IgD-negative memory B cell (primary cell): ENCODE measurements at regions not wholly inside any gene's neighbourhood (a gene's known extent, or its start where the extent isn't known, plus 50 kb on each side); places are given as distances from the start of the nearest gene placed in this dataset.
"Not testable (repeated sequence)": the region's sequence is repeated elsewhere in the genome, so short reads cannot be mapped to it uniquely, and the experiment has no call there.

Experiments
- H3K27ac Mint-ChIP-seq, 3 donors: one replicate each; pipeline ENCODE4 v1.8.0; 2020 to 2022; ENCODE audit warnings: mild to moderate bottlenecking in 3 of 3, mixed read lengths in 3 of 3, moderate library complexity in 1 of 3
- H3K27me3 Mint-ChIP-seq: one replicate; pipeline ENCODE4 v1.8.0; 2021; ENCODE audit warnings: mixed read lengths
- H3K36me3 Mint-ChIP-seq: one replicate; pipeline ENCODE4 v1.8.0; 2020; ENCODE audit warnings: mild to moderate bottlenecking, mixed read lengths
- H3K4me1 Mint-ChIP-seq, 3 donors: one replicate each; pipeline ENCODE4 v1.8.0; 2020 to 2022; ENCODE audit warnings: mixed read lengths in 3 of 3, mild to moderate bottlenecking in 1 of 3
- H3K4me3 Mint-ChIP-seq, 4 donors: one replicate each; pipeline ENCODE4 v1.8.0; 2020 to 2022; ENCODE audit warnings: mild to moderate bottlenecking in 4 of 4, mixed read lengths in 4 of 4, moderate library complexity in 3 of 4
- H3K9me3 Mint-ChIP-seq, 3 donors: one replicate each; pipeline ENCODE4 v1.8.0; 2020 to 2021; ENCODE audit warnings: mixed read lengths in 3 of 3, mild to moderate bottlenecking in 1 of 3

DNA sequence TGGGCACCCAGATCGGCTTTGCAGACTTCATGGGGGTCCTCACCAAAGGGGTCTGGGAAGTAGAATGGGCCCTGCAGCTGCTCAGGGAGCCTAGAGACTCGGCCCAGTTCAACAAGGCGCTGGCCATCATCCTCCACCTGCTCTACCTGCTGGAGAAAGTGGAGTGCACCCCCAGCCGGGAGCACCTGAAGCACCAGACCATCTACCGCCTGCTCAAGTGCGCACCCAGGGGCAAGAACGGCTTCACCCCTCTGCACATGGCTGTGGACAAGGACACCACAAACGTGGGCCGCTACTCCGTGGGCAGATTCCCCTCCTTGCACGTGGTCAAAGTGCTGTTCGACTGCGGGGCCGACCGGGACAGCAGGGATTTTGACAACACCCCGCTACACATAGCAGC, 515.0 kb downstream of the TUBA3C start:
- not testable (repeated sequence) for H3K27ac Mint-ChIP-seq, H3K27me3 Mint-ChIP-seq, H3K4me1 Mint-ChIP-seq, H3K9me3 Mint-ChIP-seq, H3K36me3 Mint-ChIP-seq
- peak overlapping the region in 1 of 4 donors; percentile 54 for H3K4me3 Mint-ChIP-seq

DNA sequence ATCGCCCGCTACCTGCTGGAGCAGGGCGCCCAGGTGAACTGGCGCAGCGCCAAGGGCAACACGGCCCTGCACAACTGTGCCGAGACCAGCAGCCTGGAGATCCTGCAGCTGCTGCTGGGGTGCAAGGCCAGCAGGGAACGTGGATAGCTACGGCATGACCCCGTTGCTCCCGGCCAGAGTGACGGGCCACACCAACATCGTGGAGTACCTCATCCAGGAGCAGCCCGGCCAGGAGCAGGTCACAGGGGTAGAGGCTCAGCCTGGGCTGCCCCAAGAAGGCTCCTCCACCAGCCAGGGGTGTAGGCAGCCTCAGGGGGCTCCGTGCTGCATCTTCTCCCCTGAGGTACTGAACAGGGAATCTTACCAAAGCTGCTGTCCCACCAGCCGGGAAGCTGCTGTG, 515.9 kb downstream of the TUBA3C start:
- not testable (repeated sequence) for H3K9me3 Mint-ChIP-seq, H3K4me1 Mint-ChIP-seq, H3K27ac Mint-ChIP-seq, H3K36me3 Mint-ChIP-seq, H3K27me3 Mint-ChIP-seq, H3K4me3 Mint-ChIP-seq

DNA sequence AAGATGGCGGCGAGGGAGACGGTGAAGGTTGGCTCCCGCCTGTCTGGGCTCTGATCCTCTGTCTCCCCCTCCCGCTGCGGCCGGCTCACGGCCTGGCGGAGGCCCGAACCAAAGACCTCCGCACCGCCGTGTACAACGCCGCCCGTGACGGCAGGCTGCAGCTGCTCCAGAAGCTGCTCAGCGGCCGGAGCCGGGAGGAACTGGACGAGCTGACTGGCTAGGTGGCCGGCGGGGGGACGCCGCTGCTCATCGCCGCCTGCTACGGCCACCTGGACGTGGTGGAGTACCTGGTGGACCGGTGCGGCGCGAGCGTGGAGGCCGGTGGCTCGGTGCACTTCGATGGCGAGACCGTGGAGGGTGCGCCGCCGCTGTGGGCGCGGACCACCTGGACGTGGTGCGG, 516.5 kb downstream of the TUBA3C start:
- H3K4me1 Mint-ChIP-seq, H3K4me3 Mint-ChIP-seq, H3K36me3 Mint-ChIP-seq, H3K27me3 Mint-ChIP-seq, H3K27ac Mint-ChIP-seq, H3K9me3 Mint-ChIP-seq: not testable (repeated sequence)

DNA sequence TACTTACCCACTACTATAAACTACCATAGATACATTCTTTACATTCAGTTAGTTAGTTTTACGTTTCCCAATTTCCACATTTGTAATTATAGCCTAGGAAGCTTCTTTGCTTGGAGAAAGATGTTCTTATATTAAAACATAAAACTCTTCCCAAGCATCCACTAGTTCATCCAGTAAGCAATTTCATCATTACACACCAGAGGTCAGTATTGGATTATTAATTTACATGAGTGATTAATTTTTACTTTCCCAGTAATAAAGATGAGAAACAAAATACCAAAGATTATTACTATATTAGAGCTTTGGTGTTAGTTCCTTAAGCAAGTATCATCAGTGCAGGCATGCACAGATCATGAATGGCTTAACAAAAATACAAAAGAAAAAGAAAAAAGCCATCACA, 518.4 kb downstream of the TUBA3C start:
- not testable (repeated sequence) for H3K27me3 Mint-ChIP-seq, H3K27ac Mint-ChIP-seq, H3K4me3 Mint-ChIP-seq, H3K36me3 Mint-ChIP-seq, H3K9me3 Mint-ChIP-seq, H3K4me1 Mint-ChIP-seq

DNA sequence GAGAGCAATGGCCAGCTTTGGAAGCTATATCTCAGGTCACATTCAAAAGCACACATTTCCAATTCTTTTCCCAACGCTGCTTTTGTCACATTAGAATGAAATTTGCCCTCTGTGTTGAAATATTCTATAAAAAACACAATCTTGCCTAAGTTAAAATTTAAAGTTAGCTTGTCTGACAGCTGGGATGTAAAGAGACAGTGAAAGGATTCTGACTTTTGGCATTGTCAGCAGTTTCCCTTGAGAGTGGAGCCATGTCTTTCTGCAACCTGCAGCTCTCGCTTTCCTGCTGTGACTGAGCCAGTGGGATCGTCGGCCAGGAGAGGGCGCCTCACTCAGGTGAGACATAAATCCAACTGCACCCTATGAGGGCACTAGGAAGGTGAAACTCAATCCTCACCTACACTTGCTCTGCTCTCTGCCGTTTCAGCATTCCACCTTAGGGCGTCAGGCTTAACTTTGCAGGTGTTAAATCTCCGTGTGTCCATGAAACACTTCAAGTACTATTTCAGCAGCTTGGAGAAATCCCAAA, 537.9 kb downstream of the TUBA3C start:
- not testable (repeated sequence) for H3K4me1 Mint-ChIP-seq, H3K27me3 Mint-ChIP-seq, H3K4me3 Mint-ChIP-seq, H3K27ac Mint-ChIP-seq, H3K36me3 Mint-ChIP-seq, H3K9me3 Mint-ChIP-seq

DNA sequence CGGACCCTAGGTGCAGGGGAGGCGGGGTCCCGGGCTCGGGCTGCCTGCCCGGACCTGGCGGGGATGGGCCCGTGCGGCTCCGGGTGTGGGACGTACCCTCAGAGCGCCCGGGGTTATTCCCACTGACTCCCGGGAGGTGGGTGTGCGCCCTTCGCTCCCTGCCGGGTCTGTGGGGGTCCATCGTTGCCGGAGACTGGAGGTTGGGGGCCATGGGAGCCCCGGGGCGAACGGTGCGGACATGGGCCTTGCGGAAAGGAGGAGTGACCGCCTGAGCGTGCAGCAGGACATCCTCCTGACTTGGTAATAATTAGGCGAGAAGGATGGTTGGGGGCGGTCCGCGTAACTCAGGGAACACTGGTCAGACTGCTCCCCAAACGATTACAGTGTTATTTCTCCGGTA, 552.7 kb downstream of the TUBA3C start:
- not testable (repeated sequence) for H3K4me1 Mint-ChIP-seq, H3K36me3 Mint-ChIP-seq, H3K27me3 Mint-ChIP-seq, H3K9me3 Mint-ChIP-seq, H3K4me3 Mint-ChIP-seq, H3K27ac Mint-ChIP-seq

DNA sequence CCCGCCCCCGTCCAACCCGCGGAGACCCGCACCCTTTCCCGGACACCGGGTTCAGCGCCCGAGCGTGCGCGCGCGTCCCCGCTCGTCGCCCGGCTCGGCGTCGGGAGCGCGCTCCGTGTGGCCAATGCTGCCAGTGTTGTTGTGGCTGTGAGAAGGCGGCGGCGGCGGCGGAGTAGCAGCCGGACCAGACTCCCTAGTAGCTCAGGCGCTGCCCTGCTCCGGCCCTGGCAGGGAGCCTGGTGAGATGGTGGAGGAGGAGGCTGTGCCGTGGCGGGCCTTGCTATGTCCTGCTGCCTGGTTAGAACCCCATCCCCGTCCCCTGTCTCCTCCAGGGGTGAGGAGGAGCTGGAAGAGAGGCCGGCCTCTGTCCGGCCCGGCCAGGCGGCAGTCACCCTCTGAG, 553.2 kb downstream of the TUBA3C start:
- no peaks in the 10 kb centered on the region for H3K4me1 Mint-ChIP-seq
- H3K4me3 Mint-ChIP-seq, result no peak overlapping the region
- H3K36me3 Mint-ChIP-seq, result no peaks in the 10 kb centered on the region
- H3K27me3 Mint-ChIP-seq, result no peaks in the 10 kb centered on the region
- H3K9me3 Mint-ChIP-seq, result peaks cover 0 to 4% (median 2%) of the 10 kb centered on the region in 3 donors
- no peak overlapping the region for H3K27ac Mint-ChIP-seq

GRCh38 chr13:18624061-18624460, 557.6 kb downstream of the TUBA3C start:
- H3K4me3 Mint-ChIP-seq, H3K27ac Mint-ChIP-seq, H3K4me1 Mint-ChIP-seq, H3K9me3 Mint-ChIP-seq, H3K27me3 Mint-ChIP-seq, H3K36me3 Mint-ChIP-seq: not testable (repeated sequence)

DNA sequence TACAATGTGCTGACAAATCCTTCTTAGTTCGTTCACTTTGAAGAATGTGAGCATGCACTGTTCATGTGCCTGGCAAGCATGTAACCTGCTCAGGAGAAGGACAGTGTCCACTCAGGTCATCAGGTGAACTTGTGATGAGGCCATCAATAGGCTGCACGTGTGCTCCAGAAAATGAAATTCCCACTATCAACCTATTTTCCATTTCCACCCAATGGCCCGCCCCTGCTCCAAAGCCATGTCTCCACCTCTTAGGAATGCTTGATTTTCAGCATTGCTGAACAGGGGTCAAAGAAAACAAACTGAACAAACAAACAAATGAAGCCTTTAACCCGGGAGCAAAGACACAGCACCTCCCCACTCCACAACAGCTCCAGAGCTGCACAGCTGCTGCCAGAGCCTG, 563.2 kb downstream of the TUBA3C start:
- not testable (repeated sequence) for H3K27ac Mint-ChIP-seq, H3K4me1 Mint-ChIP-seq, H3K27me3 Mint-ChIP-seq, H3K4me3 Mint-ChIP-seq, H3K9me3 Mint-ChIP-seq, H3K36me3 Mint-ChIP-seq

GRCh38 chr13:18610476-18610875, 571.1 kb downstream of the TUBA3C start:
- H3K27me3 Mint-ChIP-seq, H3K9me3 Mint-ChIP-seq, H3K4me3 Mint-ChIP-seq, H3K4me1 Mint-ChIP-seq, H3K36me3 Mint-ChIP-seq, H3K27ac Mint-ChIP-seq: not testable (repeated sequence)

GRCh38 chr13:18609371-18609770, 572.3 kb downstream of the TUBA3C start:
- not testable (repeated sequence) for H3K9me3 Mint-ChIP-seq, H3K36me3 Mint-ChIP-seq, H3K4me3 Mint-ChIP-seq, H3K27me3 Mint-ChIP-seq, H3K27ac Mint-ChIP-seq, H3K4me1 Mint-ChIP-seq

- not testable (repeated sequence) for H3K36me3 Mint-ChIP-seq, H3K27me3 Mint-ChIP-seq, H3K9me3 Mint-ChIP-seq, H3K4me1 Mint-ChIP-seq, H3K27ac Mint-ChIP-seq, H3K4me3 Mint-ChIP-seq
Observed at GRCh38 chr13:18608851-18609250, 572.8 kb downstream of the TUBA3C start.

DNA sequence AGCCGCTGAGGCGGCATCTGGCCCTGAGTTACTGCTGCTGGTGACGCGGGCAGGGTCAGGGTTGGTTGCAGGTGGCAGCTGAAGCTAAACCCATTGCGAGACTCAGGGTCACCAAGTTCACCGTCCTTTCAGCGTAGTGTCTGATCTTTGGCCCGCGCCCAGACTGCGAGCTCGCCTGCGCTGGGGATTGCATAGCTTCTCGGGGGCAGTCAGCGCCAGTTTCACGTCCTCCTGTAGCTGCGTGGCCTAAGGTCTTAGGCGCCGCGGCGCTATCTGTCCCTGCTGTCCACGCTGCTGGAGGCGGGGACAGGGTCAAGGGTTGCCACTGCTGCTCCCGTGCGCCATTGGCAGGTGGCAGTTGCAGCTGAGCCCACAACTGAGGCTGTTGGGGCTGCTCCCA, 581.3 kb downstream of the TUBA3C start:
- not testable (repeated sequence) for H3K27me3 Mint-ChIP-seq, H3K36me3 Mint-ChIP-seq, H3K4me1 Mint-ChIP-seq, H3K9me3 Mint-ChIP-seq, H3K27ac Mint-ChIP-seq
- peak overlapping the region in 1 of 4 donors; percentile 34 for H3K4me3 Mint-ChIP-seq

GRCh38 chr13:18599791-18600211, 581.8 kb downstream of the TUBA3C start:
- H3K4me3 Mint-ChIP-seq, H3K27me3 Mint-ChIP-seq, H3K36me3 Mint-ChIP-seq, H3K9me3 Mint-ChIP-seq, H3K27ac Mint-ChIP-seq, H3K4me1 Mint-ChIP-seq: not testable (repeated sequence)

- not testable (repeated sequence) for H3K4me1 Mint-ChIP-seq, H3K4me3 Mint-ChIP-seq, H3K27ac Mint-ChIP-seq, H3K36me3 Mint-ChIP-seq, H3K27me3 Mint-ChIP-seq, H3K9me3 Mint-ChIP-seq
Observed at GRCh38 chr13:18598543-18598942, 583.1 kb downstream of the TUBA3C start.

DNA sequence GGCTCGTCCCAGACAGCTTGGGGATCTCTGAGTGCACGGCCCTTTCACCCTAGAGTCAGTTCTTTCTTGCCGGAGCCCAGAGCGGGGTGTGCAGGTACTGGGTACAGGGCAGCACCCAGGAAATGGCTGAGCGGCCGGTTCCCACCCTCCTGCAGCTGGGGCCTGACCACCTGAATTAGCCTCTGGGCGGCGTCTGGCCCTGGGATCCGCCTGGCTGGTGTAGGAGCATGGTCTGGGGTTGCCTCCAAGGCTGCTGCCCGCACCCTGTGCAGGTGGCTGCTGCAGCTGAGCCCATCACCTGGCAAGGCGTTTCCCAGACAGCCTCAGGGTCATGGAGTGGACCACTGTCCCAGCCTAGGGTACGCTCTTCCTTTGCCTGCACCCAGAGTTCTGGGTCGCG, 583.7 kb downstream of the TUBA3C start:
- H3K4me1 Mint-ChIP-seq, H3K9me3 Mint-ChIP-seq, H3K4me3 Mint-ChIP-seq, H3K36me3 Mint-ChIP-seq, H3K27ac Mint-ChIP-seq, H3K27me3 Mint-ChIP-seq: not testable (repeated sequence)

DNA sequence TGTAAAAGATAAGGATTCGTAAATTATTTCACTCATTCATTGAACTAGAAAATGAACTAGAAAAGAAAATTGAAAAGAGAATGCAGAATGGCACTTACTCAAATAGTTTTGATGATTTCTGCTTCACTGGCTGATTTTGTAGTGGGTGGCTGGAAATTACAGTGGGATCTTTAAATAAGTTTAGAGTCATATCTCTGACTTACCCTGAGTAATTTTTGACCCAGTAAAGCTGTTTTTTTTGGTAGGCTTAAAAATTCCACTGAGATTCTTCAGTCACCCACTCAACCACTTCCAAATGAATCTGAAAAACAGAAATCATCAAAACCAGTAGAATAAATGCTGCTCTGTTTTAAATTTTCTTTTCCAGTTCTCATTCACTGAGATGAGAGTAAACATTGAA, 604.5 kb downstream of the TUBA3C start:
- H3K4me1 Mint-ChIP-seq, H3K4me3 Mint-ChIP-seq, H3K9me3 Mint-ChIP-seq, H3K36me3 Mint-ChIP-seq, H3K27ac Mint-ChIP-seq, H3K27me3 Mint-ChIP-seq: not testable (repeated sequence)
